Activated CD4-positive, alpha-beta T cell treated with anti-CD3 and anti-CD28 coated beads for 24 hours (primary cell): ENCODE measurements at regions not wholly inside any gene's neighbourhood (a gene's known extent, or its start where the extent isn't known, plus 50 kb on each side); places are given as distances from the start of the nearest gene placed in this dataset.

Source experiments
- DNase-seq, 2 donors: peaks; one replicate each; pipeline ENCODE4 v3.0.0-alpha.2; 2020; ENCODE audit warnings: low read depth in 2 of 2

GRCh38 chr9:86730163-86730928 is 217.0 kb downstream of the GAS1 start:
- no peak for DNase-seq

DNA sequence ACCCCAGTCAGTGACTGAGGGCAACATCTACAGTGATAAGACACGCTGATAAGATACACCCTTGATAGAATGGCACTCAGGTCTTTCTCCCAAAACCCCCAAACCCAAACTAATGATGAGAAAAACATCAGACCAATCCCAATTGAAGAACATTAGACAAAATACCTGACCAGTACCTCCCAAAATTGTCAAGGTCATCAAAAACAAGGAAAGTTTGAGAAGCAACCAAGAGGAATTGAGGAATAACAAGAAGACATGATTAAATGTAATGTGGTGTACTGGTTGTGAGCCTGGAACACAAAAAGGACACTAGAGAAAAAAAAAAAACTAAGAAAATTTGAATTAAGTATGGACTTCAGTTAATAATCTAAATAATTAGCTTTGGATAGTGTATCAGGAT is 222.8 kb downstream of the GAS1 start:
- DNase-seq, result no peak

DNA sequence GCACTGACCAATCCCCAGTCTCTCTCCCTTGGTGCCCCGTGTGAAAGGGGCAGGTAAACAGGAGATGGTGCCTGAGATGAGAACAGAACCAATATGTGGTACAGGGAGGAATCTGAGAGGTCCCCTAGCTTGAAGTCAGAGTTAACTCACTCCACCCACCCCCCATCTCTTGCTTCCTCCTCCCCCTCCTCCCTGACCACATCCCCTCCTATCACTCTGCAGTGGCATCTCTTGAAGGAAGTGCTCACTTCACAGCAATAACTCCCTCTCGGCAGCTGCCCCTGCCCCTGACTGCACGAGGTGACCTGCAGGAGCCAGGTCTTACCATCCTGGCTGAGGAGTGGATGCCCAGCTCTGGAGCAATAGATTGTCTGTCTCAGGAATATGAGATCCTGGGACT is 224.0 kb downstream of the GAS1 start:
- no peak for DNase-seq

- no peak for DNase-seq
These were observed 224.6 kb downstream of the GAS1 start for GRCh38 chr9:86722706-86723075.

DNA sequence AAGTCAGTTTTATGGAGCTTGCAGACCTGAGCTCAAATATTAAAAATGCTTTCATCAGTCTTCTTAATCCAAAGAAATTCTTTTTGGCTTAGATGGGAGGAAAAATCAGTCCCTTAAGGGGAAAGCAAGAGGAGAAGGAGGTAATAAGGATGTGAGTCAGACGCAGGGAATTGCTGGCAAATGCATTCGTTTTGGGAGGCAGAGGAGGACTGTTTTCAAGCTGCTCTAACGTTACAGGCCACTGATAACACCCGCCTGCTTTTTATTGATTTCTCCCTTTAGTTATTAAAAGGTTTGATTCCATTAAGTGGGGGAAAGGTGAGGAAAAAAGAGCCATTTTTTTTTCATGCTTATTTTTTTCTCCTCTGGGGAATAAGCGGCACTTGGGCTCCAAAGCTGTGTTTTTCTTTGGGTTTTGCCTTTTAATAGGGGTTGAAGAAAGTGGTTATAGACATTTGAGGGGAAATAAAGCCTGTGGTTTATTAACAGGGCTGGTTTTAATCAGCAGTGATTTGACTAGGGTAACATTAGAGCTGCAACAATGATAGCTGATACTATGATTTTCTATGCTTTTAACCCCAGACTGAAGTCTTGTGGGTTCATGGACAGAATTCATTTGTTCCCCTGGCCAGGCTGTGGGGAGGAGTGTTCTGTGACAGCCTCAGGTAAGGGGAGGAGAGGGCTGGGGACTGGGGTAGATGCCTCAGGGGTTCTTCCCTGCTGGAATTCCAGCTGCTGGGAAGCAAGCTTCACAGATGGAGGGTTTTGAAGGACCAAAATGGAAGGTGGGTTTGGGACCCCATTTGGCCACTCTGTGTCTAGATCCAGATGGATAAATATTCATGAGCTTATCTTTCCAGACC is 225.2 kb downstream of the GAS1 start:
- DNase-seq, result no peak

DNA sequence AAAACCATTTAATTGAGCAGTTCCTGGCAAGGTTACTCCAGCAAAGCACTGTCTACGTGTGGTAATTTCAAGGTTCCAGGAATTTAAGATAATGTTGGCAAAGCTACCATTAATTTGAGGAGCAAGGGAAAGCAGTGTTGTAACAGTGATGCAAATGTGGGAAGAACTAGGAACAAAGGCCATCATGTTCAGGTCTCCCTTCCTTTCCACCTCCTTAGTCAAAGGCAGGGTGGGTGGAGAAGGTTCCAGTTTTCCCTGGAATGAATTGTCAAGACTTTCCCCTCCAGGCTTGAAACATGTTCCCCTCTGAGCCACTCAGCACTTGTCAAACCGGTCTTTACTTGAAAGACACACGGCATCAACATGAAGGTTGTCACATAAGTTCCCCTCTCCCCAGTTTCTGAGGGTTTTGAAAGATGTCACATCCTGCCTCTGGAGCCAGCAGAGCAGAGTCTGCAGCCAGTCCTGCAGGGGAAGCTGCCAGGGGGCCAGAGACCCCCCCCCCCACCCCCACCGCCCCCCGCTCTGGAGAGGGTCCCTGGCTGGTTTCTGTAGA is 226.0 kb downstream of the GAS1 start:
- DNase-seq, result no peak

DNA sequence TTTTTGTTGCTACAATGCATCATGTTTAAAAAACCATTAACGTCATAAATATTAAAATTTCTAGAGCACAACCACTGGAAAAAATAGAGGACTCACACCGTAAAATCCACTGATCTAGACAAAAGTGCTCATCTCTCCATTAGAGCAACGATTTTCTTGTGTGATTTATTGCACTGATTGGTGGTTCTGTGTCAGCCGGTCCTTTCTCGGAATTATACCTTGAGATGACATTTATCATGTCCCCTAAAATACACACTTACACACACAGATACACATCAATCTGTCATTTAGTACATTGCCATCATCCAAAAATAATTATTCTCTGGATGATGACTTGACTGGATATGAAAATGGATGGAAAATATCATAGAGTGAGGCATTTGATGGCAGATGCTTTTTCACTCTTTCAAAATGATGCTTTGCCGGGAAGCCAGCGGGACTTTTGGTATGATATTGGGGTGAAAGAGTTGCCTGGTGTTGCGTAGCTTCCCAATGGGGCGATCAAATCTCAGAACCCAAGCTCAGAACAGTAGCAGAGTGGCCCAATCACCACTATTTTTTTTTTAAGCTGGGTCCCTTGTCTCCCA is 226.6 kb downstream of the GAS1 start:
- DNase-seq, result no peak

- no peak for DNase-seq
These were observed 228.8 kb downstream of the GAS1 start for GRCh38 chr9:86718388-86719049.

DNA sequence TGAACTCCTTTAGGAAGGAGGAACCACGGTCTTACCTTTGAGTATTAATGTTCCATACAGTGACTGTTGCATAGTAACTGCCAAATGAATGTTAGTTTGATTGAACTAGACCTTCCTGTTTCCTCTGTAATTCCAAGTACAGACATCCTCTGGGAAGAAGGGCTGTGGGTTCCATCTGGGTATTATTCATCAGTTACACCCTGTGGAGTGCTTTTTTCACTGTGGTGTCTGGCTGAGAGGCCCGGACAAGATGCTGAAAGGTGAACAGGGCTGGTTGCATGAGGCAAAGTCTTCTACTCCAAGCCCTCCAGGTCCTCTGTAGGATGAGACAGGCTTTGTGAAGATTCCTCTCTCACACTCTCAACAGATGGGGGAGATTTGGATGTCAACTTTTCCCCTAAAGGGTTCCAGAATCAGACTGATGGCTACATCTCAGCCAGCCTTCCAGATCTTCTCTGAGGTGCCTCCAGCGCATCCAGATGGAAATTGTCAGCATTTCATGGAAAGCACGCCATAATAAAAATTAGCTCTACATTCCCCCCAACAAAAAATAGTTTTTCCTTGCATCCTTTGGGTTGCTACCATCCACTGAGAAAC is 230.9 kb downstream of the GAS1 start:
- no peak for DNase-seq

DNA sequence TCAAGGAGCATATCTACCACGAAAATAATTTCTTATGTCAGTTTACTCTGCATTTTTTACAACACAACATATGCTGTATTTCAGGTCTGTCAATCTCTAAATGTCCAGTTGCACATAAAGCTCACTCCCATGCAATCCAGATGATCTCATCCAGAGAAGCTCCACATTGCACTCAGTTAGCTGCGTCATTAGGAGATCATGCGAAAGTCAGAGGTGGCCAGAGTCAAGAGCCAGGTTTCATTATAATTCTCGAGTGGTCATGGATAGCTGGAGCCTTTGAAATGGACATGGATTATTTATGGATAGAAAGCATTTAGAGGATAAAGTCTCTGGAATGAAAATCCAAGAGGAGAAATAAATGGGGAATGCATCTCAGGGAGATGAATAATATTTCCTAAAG is 232.3 kb downstream of the GAS1 start:
- no peak for DNase-seq

DNA sequence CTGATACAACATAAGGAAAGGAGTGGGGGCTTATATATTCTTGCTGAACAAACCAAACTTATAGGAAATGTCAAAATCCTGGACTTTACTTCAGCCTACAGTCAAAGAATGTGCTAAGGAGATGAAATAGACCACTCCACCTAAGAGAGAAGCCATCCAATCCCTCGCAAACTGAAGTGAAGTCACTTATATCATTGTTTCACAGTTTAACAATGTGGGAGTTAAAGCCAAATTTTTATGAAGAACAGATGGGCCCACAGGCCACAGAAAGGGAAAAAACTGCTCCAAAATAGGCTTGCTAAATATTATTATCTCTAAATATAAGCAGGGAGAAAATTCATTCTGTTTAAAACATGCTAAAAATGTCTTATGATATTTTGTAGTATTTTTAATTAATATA is 233.3 kb downstream of the GAS1 start:
- DNase-seq, result no peak

DNA sequence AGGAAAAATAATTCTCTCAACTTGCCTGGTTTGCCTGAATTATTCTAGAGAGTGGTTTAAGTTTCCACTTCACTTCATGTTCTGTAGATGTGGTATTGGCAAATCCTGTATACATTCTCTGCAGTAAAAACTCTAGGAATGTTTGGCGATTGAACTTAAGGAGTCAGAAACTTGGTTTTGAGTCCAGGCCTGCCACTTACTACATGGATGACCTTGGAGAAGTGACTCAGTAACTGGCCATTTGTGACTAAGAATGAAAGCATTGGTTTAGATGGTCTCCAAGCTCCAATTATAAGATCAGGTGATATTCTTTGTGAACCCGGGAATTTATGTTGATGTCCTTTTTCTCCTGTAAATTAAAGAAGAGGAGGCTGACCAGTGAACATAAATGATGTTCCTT is 233.8 kb downstream of the GAS1 start:
- DNase-seq, result no peak

GRCh38 chr9:86708918-86709835 is 238.1 kb downstream of the GAS1 start:
- DNase-seq, result no peak

DNA sequence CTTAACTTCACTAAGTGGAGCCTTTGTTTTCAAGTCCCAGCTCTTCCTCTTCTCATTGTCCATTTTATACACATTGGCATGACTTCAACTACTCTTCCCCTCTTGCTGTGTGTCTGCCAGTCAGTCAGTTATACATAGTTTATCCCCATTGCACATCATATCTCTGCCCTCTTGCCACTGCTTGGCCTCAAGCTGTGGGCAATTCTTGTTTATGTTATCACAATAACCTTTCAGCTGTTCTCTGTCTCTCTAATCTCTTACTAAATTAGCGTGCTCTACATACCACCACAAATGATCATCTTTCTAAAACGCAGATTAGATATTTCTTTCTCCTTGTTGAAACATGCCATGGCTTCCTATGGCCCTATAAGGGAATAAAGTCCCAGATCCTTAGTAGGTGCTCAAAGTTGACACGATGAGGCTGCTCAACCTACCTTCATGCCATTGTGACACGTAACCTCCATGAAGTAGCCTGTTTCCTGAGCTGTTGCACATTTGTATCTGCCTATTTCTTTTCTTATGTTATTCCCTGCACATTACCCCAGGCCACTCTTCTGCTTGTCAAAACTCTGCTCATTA is 239.3 kb downstream of the GAS1 start:
- no peak for DNase-seq

DNA sequence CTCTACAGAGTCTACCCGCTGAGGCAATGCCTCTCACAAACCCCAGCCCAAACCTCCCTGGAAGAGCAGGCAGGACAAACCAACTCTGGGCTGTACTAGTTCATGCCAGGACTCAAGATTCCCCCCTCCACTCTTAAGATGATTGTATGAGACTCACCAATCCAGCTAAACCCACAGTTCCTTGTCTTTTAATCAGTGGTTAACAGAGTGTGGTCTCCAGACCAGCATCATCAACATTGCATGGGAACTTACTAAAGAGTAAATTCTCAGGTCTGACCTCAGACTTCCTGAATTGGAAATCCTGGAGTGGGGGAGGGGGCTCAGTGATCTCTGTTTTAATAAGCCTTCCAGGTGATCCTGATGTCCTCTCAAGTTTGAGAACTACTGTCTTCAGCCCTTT is 240.9 kb downstream of the GAS1 start:
- DNase-seq, result no peak

DNA sequence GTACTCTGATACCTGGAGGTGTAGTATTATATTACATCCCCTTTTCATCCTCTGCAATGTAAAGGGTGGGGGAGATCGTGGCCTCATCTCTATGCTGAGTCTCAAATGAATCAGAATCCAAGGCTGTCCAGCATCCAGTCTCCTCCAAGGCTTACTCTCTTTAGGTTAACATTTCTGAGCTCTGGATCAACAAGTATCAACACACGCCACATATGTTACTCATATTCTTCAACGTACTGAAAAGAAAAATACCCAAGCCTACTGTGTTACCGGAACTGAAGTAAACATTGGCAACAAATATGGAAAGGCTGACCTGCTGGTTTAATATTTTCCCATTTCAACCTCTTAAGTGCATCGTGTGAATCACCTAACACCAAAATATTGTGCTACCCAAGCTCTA is 241.8 kb downstream of the GAS1 start:
- no peak for DNase-seq

- DNase-seq, result no peak
These were observed 244.0 kb downstream of the GAS1 start for GRCh38 chr9:86703346-86703745.

DNA sequence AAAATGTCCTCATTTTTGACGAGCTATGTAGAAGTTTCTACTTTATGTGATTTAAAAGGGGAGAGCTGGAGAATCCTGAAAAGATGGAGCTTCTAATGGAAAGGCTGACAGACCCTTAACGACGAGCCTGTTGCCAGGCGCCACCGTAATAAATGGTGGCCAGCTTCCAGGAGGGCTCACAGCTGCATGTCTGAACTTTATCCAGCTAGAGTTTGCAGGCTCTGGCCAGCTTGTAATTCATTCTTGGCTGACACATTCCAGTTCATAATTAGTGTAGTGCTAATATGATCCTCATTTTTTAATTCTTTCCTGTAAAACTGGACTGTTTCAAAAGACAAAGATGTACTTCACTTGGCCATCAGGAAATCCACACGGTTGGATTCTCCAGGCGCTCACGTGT is 246.7 kb downstream of the GAS1 start:
- DNase-seq, result no peak

DNA sequence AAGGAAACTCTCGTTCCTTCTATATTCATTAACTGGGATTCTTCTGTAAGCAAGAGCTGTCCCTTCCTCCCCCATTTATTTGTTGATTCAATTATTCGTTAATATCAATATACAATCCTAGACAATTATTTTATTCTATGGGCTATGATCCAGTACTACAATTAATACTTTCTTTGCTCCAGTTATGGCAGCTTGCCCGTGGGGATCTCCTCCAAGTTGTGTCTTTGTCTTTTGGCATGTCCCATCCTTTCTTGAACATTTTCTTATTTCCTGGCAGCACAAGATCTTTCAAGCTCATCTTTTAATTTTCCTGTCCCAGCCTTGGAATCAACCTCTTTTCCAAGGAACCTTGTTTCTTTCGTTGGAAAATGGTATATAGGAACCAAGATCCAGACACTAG is 249.3 kb downstream of the GAS1 start:
- DNase-seq, result no peak

- DNase-seq, result no peak
These were observed 250.1 kb downstream of the GAS1 start for GRCh38 chr9:86697213-86697612.
